Activated CD4-positive, alpha-beta T cell treated with anti-CD3 and anti-CD28 coated beads, Interleukin-10, Interleukin-2, amounts not matched to agents 100 ng/mL and 50 ng/mL, durations not matched to agents 16 hours and 8 hours (primary cell): ENCODE measurements at regions not wholly inside any gene's neighbourhood (a gene's known extent, or its start where the extent isn't known, plus 50 kb on each side); places are given as distances from the start of the nearest gene placed in this dataset.

Experiments
- DNase-seq: peaks from one replicate; pipeline ENCODE4 v3.0.0-alpha.2; 2020

GRCh38 chr1:67619080-67619479 is 65.9 kb upstream of the GADD45A start:
- DNase-seq, result no peak

- DNase-seq, result no peak
Measured at GRCh38 chr1:67623906-67624305, 61.1 kb upstream of the GADD45A start.

- DNase-seq, result no peak
Measured at GRCh38 chr1:67624680-67625079, 60.3 kb upstream of the GADD45A start.

GRCh38 chr1:67626090-67626860 is 58.7 kb upstream of the GADD45A start:
- no peak for DNase-seq

GRCh38 chr1:67626861-67627235 is 58.2 kb upstream of the GADD45A start:
- no peak for DNase-seq

- DNase-seq, result no peak
Measured at GRCh38 chr1:67627336-67627735, 57.7 kb upstream of the GADD45A start.

- DNase-seq, result no peak
Measured at GRCh38 chr1:67627906-67628305, 57.1 kb upstream of the GADD45A start.

- peak; percentile 7 for DNase-seq
Measured at GRCh38 chr1:67629370-67630075, 55.5 kb upstream of the GADD45A start.

- no peak for DNase-seq
Measured at GRCh38 chr1:67630438-67631045, 54.5 kb upstream of the GADD45A start.

- DNase-seq, result no peak
Measured at GRCh38 chr1:67632356-67632755, 52.6 kb upstream of the GADD45A start.

- DNase-seq, result no peak
Measured at GRCh38 chr1:67632811-67633655, 52.0 kb upstream of the GADD45A start.

- DNase-seq, result no peak
Measured at GRCh38 chr1:67634396-67634935, 50.5 kb upstream of the GADD45A start.

- DNase-seq, result no peak
Measured at GRCh38 chr1:67635055-67635809, 49.8 kb upstream of the GADD45A start.
